ENCODE measurements at regions not wholly inside any gene's neighbourhood (a gene's known extent, or its start where the extent isn't known, plus 50 kb on each side); places are given as distances from the start of the nearest gene placed in this dataset.

- no TSS peak for BruUV-seq (replicated peaks)
- dilution Hi-C loops (cut with MboI; ENCODE audit: extremely low pct_ligation_motif_present, low sequenced_read_pairs) (no loop called here), intact Hi-C loops (cut with micrococcal nuclease) (no loop called here)
- H3K4me1 ChIP-seq (ENCODE audit: control insufficient read depth, extremely low read depth, insufficient read depth, low read length) = no peaks in the 10 kb centered on the region
- no peaks in the 10 kb centered on the region for H3K9me1 ChIP-seq (replicated peaks; ENCODE audit: control insufficient read depth, extremely low read depth, insufficient read depth, low read length)
- no peak overlapping the region for H2AFZ ChIP-seq (ENCODE audit: low read depth, low read length)
- no peaks in the 10 kb centered on the region for H4K20me1 ChIP-seq (replicated peaks; ENCODE audit: control insufficient read depth, extremely low read depth, insufficient read depth, low read length)
- CTCF ChIA-PET = no interaction called here
- no peak overlapping the region for H3K4me2 ChIP-seq (ENCODE audit: insufficient read depth, low read length)
- no peaks in the 10 kb centered on the region for H3K79me2 ChIP-seq (ENCODE audit: control insufficient read depth, insufficient read depth, low read length)
- no peaks in the 10 kb centered on the region for H3K9me3 ChIP-seq (replicated peaks; ENCODE audit: control insufficient read depth, insufficient read depth, low read length)
- no peaks in the 10 kb centered on the region for H3K36me3 ChIP-seq (ENCODE audit: control insufficient read depth in 2 of 2, extremely low read depth in 1 of 2, insufficient read depth in 2 of 2, low read length in 2 of 2)
- no peaks in the 10 kb centered on the region for H3K27me3 ChIP-seq (ENCODE audit: control insufficient read depth in 2 of 2, insufficient read depth in 2 of 2, low read length in 2 of 2)
- no peak overlapping the region for H3K9ac ChIP-seq (replicated peaks; ENCODE audit: extremely low read depth, insufficient read depth, low read length)
- POLR2A ChIA-PET = no interaction called here
- FAIRE-seq (no peak), DNase-seq (ENCODE audit: low read depth, low spot score) (no peak)
- H3K27ac ChIP-seq (ENCODE audit: insufficient read depth, low read depth, low read length) = no peak overlapping the region
- no peak overlapping the region for H3K4me3 ChIP-seq (replicated peaks in 1 of 3; ENCODE audit: insufficient read depth in 1 of 3, low read depth in 1 of 3, low read length in 3 of 3)
- no peak for TF ChIP-seq GATA2 (IDR thresholded peaks at IDR 0.05; ENCODE audit: insufficient read depth, insufficient read length, low read depth, low read length)
- TF ChIP-seq EZH2 (IDR thresholded peaks at IDR 0.05; ENCODE audit: borderline replicate concordance, low read depth, low read length, severe bottlenecking) = no peak
- TF ChIP-seq CTCF (IDR thresholded peaks at IDR 0.05; ENCODE audit: extremely low read depth in 1 of 2, insufficient read depth in 1 of 2, low read depth in 1 of 2, low read length in 2 of 2) = no peak
- no peak for TF ChIP-seq FOS (IDR thresholded peaks at IDR 0.05; ENCODE audit: borderline replicate concordance, insufficient read depth, low read length)
- no peak for TF ChIP-seq JUN (IDR thresholded peaks at IDR 0.05; ENCODE audit: borderline replicate concordance, insufficient read depth, insufficient read length, low read depth)
- no peak for TF ChIP-seq MYC (IDR thresholded peaks at IDR 0.05; ENCODE audit: low read depth, low read length)
- TF ChIP-seq MAX (IDR thresholded peaks at IDR 0.05; ENCODE audit: insufficient read depth, insufficient read length) = no peak
These were observed 96.4 kb upstream of the C1GALT1C1 start for GRCh38 chrX:120726294-120726693.
